Bronchial epithelial cell (primary cell): ENCODE measurements at regions not wholly inside any gene's neighbourhood (a gene's known extent, or its start where the extent isn't known, plus 50 kb on each side); places are given as distances from the start of the nearest gene placed in this dataset.
"Not testable (repeated sequence)": the region's sequence is repeated elsewhere in the genome, so short reads cannot be mapped to it uniquely, and the experiment has no call there.

Source experiments
- DNase-seq: peaks from one replicate; pipeline ENCODE4 v3.0.0-alpha.2; 2010; ENCODE audit warnings: low read depth
- FAIRE-seq: peaks from 2 replicates; lab custom pipeline; 2011; peaks lifted over from hg19 to GRCh38; lab: Jason Lieb, UNC
- H3K27me3 ChIP-seq: 2 replicates; pipeline ENCODE4 v1.5.1; 2011; ENCODE audit warnings: low read length; ENCODE audit not compliant: control insufficient read depth, insufficient read depth
- H3K36me3 ChIP-seq: 2 replicates; pipeline ENCODE4 v1.5.1; 2011; ENCODE audit warnings: low read length; ENCODE audit not compliant: control insufficient read depth, insufficient read depth
- H3K4me3 ChIP-seq: 2 replicates; pipeline ENCODE4 v1.5.1; 2011; ENCODE audit warnings: mild to moderate bottlenecking, low read depth, low read length, control low read depth
- TF ChIP-seq, protein P1 (sequence below): IDR thresholded peaks from 2 replicates; pipeline ENCODE4 v1.5.1; 2011; ENCODE audit warnings: mild to moderate bottlenecking, moderate library complexity, low read length, control low read depth, inconsistent platforms; ENCODE audit not compliant: insufficient read depth, severe bottlenecking

DNA sequence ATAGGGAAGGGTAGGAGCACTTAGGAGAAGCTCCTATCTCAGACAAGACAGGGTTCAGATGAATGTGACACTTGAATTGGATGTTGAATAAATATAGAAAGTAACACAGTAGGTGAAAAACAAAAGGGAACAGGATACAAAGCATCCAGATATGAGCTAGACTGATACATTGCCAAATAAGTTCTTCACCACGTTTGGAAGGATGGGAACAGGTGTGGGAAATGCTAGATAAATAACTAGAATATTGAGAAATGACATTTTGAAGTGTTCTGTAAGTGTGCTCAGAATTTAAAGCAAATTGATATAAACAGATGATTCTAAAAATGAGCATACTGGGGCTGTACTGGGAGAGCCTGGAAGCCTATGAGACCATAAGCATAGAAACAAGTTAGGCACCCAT, 340.1 kb upstream of the PRR16 start:
- Histone ChIP-seq H3K4me3 (no peak overlapping the region), H3K36me3 (no peaks in the 10 kb centered on the region), H3K27me3 (no peaks in the 10 kb centered on the region)
- no peak for FAIRE-seq
- no peak for DNase-seq
- TF ChIP-seq, protein P1, sequence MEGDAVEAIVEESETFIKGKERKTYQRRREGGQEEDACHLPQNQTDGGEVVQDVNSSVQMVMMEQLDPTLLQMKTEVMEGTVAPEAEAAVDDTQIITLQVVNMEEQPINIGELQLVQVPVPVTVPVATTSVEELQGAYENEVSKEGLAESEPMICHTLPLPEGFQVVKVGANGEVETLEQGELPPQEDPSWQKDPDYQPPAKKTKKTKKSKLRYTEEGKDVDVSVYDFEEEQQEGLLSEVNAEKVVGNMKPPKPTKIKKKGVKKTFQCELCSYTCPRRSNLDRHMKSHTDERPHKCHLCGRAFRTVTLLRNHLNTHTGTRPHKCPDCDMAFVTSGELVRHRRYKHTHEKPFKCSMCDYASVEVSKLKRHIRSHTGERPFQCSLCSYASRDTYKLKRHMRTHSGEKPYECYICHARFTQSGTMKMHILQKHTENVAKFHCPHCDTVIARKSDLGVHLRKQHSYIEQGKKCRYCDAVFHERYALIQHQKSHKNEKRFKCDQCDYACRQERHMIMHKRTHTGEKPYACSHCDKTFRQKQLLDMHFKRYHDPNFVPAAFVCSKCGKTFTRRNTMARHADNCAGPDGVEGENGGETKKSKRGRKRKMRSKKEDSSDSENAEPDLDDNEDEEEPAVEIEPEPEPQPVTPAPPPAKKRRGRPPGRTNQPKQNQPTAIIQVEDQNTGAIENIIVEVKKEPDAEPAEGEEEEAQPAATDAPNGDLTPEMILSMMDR, result no peak

DNA sequence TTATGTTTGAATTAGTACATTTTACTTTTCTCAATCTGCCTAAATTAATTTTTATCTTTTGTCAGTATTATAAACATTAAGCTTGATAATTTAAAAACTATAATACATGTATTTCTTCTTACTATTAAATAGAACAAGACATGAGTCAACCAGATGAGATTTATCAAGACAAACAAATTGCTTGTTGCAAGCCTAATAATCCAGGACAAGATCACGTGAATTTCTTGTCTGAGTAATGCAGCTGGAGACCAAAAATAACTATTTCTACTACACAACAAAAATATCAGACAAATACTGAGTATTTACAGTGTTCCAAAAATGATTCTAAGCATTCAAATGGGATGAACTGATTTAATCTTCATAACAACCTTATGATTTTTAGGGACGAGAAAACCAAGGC, 339.1 kb upstream of the PRR16 start:
- no peak for FAIRE-seq
- TF ChIP-seq, protein P1, result no peak
- H3K4me3 ChIP-seq, result no peak overlapping the region

DNA sequence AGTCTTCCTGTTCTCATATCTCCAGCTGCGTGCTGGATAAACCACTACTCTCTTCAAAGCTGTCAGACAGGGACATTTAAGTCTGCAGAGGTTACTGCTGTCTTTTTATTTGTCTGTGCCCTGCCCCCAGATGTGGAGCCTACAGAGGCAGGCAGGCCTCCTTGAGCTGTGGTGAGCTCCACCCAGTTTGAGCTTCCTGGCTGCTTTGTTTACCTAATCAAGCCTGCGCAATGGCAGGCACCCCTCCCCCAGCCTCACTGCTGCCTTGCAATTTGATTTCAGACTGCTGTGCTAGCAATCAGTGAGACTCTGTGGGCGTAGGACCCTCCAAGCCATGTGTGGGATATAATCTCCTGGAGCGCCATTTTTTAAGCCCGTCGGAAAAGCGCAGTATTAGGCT, 331.8 kb upstream of the PRR16 start:
- H3K27me3 ChIP-seq, FAIRE-seq, H3K4me3 ChIP-seq, H3K36me3 ChIP-seq, DNase-seq: not testable (repeated sequence)

More for the DNA sequence above, 339.1 kb upstream of the PRR16 start:
- no peaks in the 10 kb centered on the region for H3K36me3 ChIP-seq
- H3K27me3 ChIP-seq, result no peaks in the 10 kb centered on the region
- DNase-seq, result no peak

DNA sequence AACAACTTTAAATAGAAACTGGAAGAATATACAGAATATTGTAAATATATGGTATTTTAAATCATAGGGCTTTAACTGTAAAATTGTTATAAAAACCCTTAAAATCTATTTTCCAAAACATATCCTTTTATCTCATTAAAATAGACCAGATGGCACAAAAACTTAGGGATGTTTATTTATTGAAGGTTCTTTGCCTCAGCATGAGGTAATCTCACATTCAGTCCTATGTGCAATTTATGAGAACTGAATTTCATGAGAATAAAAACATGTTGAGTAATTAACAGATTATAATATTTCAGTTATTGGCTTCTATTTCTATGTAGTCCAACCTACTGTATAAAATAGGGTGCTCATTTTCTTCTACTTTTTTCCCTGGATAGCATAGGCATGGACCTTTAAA, 329.2 kb upstream of the PRR16 start:
- Histone ChIP-seq H3K4me3 (no peak overlapping the region), H3K27me3 (no peaks in the 10 kb centered on the region), H3K36me3 (no peaks in the 10 kb centered on the region)
- no peak for DNase-seq
- FAIRE-seq, result no peak
- TF ChIP-seq, protein P1, result no peak

DNA sequence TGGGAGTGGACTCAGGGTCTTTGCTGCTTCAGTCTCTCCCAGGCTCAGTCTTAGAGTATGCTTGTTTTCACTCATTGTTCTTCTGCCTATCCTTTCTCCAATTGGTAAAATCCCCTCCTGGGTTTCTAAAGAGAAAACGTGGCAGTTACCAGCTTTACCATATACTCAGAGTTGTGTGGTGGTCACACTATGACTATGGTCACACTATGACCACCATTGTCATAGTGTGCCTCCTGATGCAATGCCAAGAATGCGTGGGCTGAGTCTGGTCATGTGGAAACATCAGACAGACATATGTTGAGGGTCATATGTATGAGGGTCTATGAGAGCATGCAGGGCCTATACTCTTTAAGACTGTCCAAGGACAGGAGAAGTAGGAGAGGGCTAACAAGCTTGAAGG, 326.5 kb upstream of the PRR16 start:
- FAIRE-seq, result no peak
- TF ChIP-seq, protein P1, result no peak
- Histone ChIP-seq H3K4me3 (no peak overlapping the region), H3K36me3 (no peaks in the 10 kb centered on the region), H3K27me3 (no peaks in the 10 kb centered on the region)
- DNase-seq, result no peak

DNA sequence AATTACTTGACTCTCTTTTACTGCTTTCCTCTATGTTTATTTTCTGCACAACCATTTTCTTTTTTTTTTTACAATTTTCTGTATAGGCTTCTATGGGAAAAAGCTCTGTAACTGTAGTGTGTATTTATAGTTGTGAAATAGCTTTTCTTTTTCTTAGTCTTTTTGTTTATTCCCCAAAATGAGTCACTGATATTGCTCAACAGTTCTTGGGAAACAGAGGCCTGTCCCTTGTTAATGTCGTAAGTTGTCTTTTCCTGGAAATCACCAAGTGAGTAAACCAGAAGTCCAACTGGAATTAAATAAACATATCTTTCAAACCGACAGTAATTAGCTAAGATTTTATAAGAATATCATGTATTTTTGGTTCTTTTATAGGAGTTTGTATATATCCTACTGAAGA, 325.1 kb upstream of the PRR16 start:
- no peaks in the 10 kb centered on the region for H3K27me3 ChIP-seq
- FAIRE-seq (no peak), DNase-seq (peak; percentile 99)

More for the DNA sequence above, 325.1 kb upstream of the PRR16 start:
- no peaks in the 10 kb centered on the region for H3K36me3 ChIP-seq
- TF ChIP-seq, protein P1, result no peak
- H3K4me3 ChIP-seq, result no peak overlapping the region
